Iris pigment epithelial cell (primary cell): ENCODE measurements at regions not wholly inside any gene's neighbourhood (a gene's known extent, or its start where the extent isn't known, plus 50 kb on each side); places are given as distances from the start of the nearest gene placed in this dataset.
"Not testable (repeated sequence)": the region's sequence is repeated elsewhere in the genome, so short reads cannot be mapped to it uniquely, and the experiment has no call there.

Experiments
- DNase-seq: peaks from one replicate; pipeline ENCODE4 v3.0.0-alpha.2; 2011; ENCODE audit warnings: low read depth

- peak; percentile 81 for DNase-seq
These were observed 457.9 kb upstream of the PTGER4 start for GRCh38 chr5:40221796-40222195.

GRCh38 chr5:40221255-40221654 is 458.5 kb upstream of the PTGER4 start:
- no peak for DNase-seq

GRCh38 chr5:40220260-40220659 is 459.5 kb upstream of the PTGER4 start:
- peak; percentile 29 for DNase-seq

- no peak for DNase-seq
These were observed 462.2 kb upstream of the PTGER4 start for GRCh38 chr5:40217553-40217952.

- no peak for DNase-seq
These were observed 469.0 kb upstream of the PTGER4 start for GRCh38 chr5:40210694-40211093.

GRCh38 chr5:40206030-40206429 is 473.7 kb upstream of the PTGER4 start:
- no peak for DNase-seq

GRCh38 chr5:40204144-40204543 is 475.6 kb upstream of the PTGER4 start:
- DNase-seq, result no peak

- DNase-seq, result no peak
These were observed 476.8 kb upstream of the PTGER4 start for GRCh38 chr5:40202814-40203440.

GRCh38 chr5:40198736-40199135 is 481.0 kb upstream of the PTGER4 start:
- DNase-seq, result peak; percentile 10

GRCh38 chr5:40195574-40195973 is 484.1 kb upstream of the PTGER4 start:
- DNase-seq, result not testable (repeated sequence)

- DNase-seq, result peak; percentile 1
These were observed 488.6 kb upstream of the PTGER4 start for GRCh38 chr5:40191150-40191549.

GRCh38 chr5:40172721-40173120 is 507.0 kb upstream of the PTGER4 start:
- DNase-seq, result peak; percentile 20

GRCh38 chr5:40171971-40172370 is 507.7 kb upstream of the PTGER4 start:
- peak; percentile 78 for DNase-seq

- DNase-seq, result no peak
These were observed 512.4 kb upstream of the PTGER4 start for GRCh38 chr5:40167283-40167682.

- no peak for DNase-seq
These were observed 512.9 kb upstream of the PTGER4 start for GRCh38 chr5:40166802-40167201.

- peak; percentile 24 for DNase-seq
These were observed 513.7 kb upstream of the PTGER4 start for GRCh38 chr5:40165789-40166728.

- no peak for DNase-seq
These were observed 514.5 kb upstream of the PTGER4 start for GRCh38 chr5:40165106-40165788.

- DNase-seq, result peak; percentile 48
These were observed 519.3 kb upstream of the PTGER4 start for GRCh38 chr5:40160435-40160834.

GRCh38 chr5:40154194-40154593 is 525.5 kb upstream of the PTGER4 start:
- DNase-seq, result peak; percentile 41

GRCh38 chr5:40150896-40151295 is 528.8 kb upstream of the PTGER4 start:
- DNase-seq, result no peak

- no peak for DNase-seq
These were observed 537.8 kb upstream of the PTGER4 start for GRCh38 chr5:40141896-40142295.

- DNase-seq, result no peak
These were observed 538.3 kb upstream of the PTGER4 start for GRCh38 chr5:40141418-40141817.

GRCh38 chr5:40137223-40137622 is 542.5 kb upstream of the PTGER4 start:
- DNase-seq, result no peak
